K562 (cell line): ENCODE measurements at regions not wholly inside any gene's neighbourhood (a gene's known extent, or its start where the extent isn't known, plus 50 kb on each side); places are given as distances from the start of the nearest gene placed in this dataset.
"Not testable (repeated sequence)": the region's sequence is repeated elsewhere in the genome, so short reads cannot be mapped to it uniquely, and the experiment has no call there.

Experiments
- ATAC-seq: fragments of 200-7000 bp; cut with Tn5 transposase; 3 replicates; pipeline ENCODE4 v1.9.1; 2020; ENCODE audit warnings: moderate library complexity
- BruUV-seq: library from RNA; stranded (reverse); fragments of 400-500 nt; replicated peaks from 2 replicates; lab custom pipeline; 2021; lab: Mats Ljungman, UMichigan
- CTCF ChIA-PET: fragments of 300-600 bp; formaldehyde crosslinking; extraction: SDS; loops from one replicate; lab custom pipeline; 2021; ENCODE audit warnings: low intra/inter-chr PET ratio; lab: Yijun Ruan, JAX
- POLR2A ChIA-PET: fragments of 300-600, 350-650 bp; sonication (Branson Sonifier 250); formaldehyde crosslinking; extraction: SDS; loops from one replicate; lab custom pipeline; 2021; ENCODE audit warnings: antibody characterized with exemption, inconsistent platforms; lab: Yijun Ruan, JAX
- DNase-seq, 4 experiments: peaks; one replicate each; pipeline versions ENCODE4 v3.0.0 to v3.0.0-alpha.2; 2011 to 2018; ENCODE audit warnings: low spot score in 3 of 4, mixed read lengths in 3 of 4; ENCODE audit errors: extremely low read depth in 1 of 4
- FAIRE-seq: peaks from 2 replicates; lab custom pipeline; 2011; peaks lifted over from hg19 to GRCh38; lab: Jason Lieb, UNC
- H2AFZ ChIP-seq: 2 replicates; pipeline ENCODE4 v1.6.0; 2011; ENCODE audit warnings: low read depth, low read length, control low read depth, inconsistent platforms
- H3K27ac ChIP-seq: fragments of 200-600 bp; 3 replicates; pipeline ENCODE4 v1.8.0; 2011; ENCODE audit warnings: low read depth, mild to moderate bottlenecking, control low read depth, inconsistent platforms, low read length, moderate library complexity, mixed read lengths; ENCODE audit errors: extremely low read depth
- H3K27me3 ChIP-seq, 2 experiments: fragments of 300-600 bp in 1 of 2; 2 replicates in 1 of 2; 3 replicates in 1 of 2; pipeline versions ENCODE4 v1.6.0 to v1.8.0; 2011; ENCODE audit warnings: inconsistent platforms in 2 of 2, low read length in 2 of 2, mild to moderate bottlenecking in 1 of 2, mixed read lengths in 1 of 2, moderate library complexity in 1 of 2; ENCODE audit not compliant: control insufficient read depth in 2 of 2, insufficient read depth in 2 of 2
- H3K36me3 ChIP-seq: fragments of 300-600 bp; 3 replicates; pipeline ENCODE4 v1.8.0; 2011; ENCODE audit warnings: mild to moderate bottlenecking, low read length, inconsistent platforms; ENCODE audit not compliant: control insufficient read depth, insufficient read depth
- H3K4me1 ChIP-seq, 2 experiments: fragments of 200-600 bp in 1 of 2; replicated peaks in 1 of 2; 2 replicates in 1 of 2; 3 replicates in 1 of 2; pipeline versions ENCODE4 v1.5.1 to v1.8.0; 2011; ENCODE audit warnings: inconsistent platforms in 2 of 2, low read length in 2 of 2, mild to moderate bottlenecking in 1 of 2, mixed read lengths in 1 of 2, moderate library complexity in 1 of 2; ENCODE audit not compliant: control insufficient read depth in 2 of 2, insufficient read depth in 2 of 2
- H3K4me2 ChIP-seq: 2 replicates; pipeline ENCODE4 v1.6.1; 2011; ENCODE audit warnings: low read length, control low read depth, inconsistent platforms, mixed read lengths; ENCODE audit not compliant: insufficient read depth
- H3K4me3 ChIP-seq: fragments of 200-600 bp; sonication (generic), shearing (Covaris generic); 2 replicates; pipeline ENCODE4 v1.5.1; 2016; ENCODE audit warnings: control low read depth, inconsistent platforms
- H3K79me2 ChIP-seq: fragments of 200-600 bp; 3 replicates; pipeline ENCODE4 v1.8.0; 2011; ENCODE audit warnings: low read length, inconsistent platforms; ENCODE audit not compliant: control insufficient read depth, insufficient read depth
- H3K9ac ChIP-seq, 2 experiments: 2 replicates each; pipeline versions ENCODE4 v1.6.0 to v1.6.1; 2011; ENCODE audit warnings: low read depth in 2 of 2, low read length in 2 of 2, control low read depth in 1 of 2, inconsistent platforms in 1 of 2, mild to moderate bottlenecking in 1 of 2, mixed read lengths in 1 of 2; ENCODE audit not compliant: insufficient read depth in 1 of 2
- H3K9me1 ChIP-seq: one replicate; pipeline ENCODE4 v1.6.0; 2011; ENCODE audit warnings: inconsistent platforms, mild to moderate bottlenecking, low read length, moderate library complexity; ENCODE audit not compliant: control insufficient read depth, insufficient read depth
- H3K9me3 ChIP-seq: replicated peaks from 2 replicates; pipeline ENCODE4 v1.5.1; 2011; ENCODE audit warnings: low read depth, low read length, inconsistent platforms; ENCODE audit not compliant: control insufficient read depth, insufficient read depth
- H4K20me1 ChIP-seq: replicated peaks from 2 replicates; pipeline ENCODE4 v1.6.1; 2011; ENCODE audit warnings: low read length, inconsistent platforms, mixed read lengths; ENCODE audit not compliant: control insufficient read depth, insufficient read depth
- CBX5 ChIP-seq: IDR thresholded peaks from 2 replicates; pipeline ENCODE4 v1.6.1; 2014; ENCODE audit warnings: low read depth, borderline replicate concordance
- CXXC5 ChIP-seq: fragments of 250-450 bp; sonication (Bioruptor Pico); IDR thresholded peaks from 2 replicates; pipeline ENCODE4 v1.8.0; 2022; ENCODE audit warnings: inconsistent platforms, mild to moderate bottlenecking, moderate library complexity
- ELF4 ChIP-seq: fragments of 450-650 bp; formaldehyde crosslinking; IDR thresholded peaks from 2 replicates; pipeline ENCODE4 v1.4.0; 2022; ENCODE audit warnings: missing genetic modification characterization
- HNRNPH1 ChIP-seq: fragments of 200-400 bp; formaldehyde crosslinking; optimal IDR thresholded peaks from 2 replicates; pipeline ENCODE3; 2017; ENCODE audit warnings: low read depth, mild to moderate bottlenecking, low read length, moderate library complexity
- PPARD ChIP-seq: fragments of 250-450 bp; sonication (Bioruptor Pico); IDR thresholded peaks from 2 replicates; pipeline ENCODE4 v1.8.0; 2022; ENCODE audit warnings: inconsistent platforms, mild to moderate bottlenecking, moderate library complexity
- SOX6 ChIP-seq: fragments of 450-650 bp; IDR thresholded peaks from 2 replicates; pipeline ENCODE4 v1.6.1; 2014; ENCODE audit warnings: mild to moderate bottlenecking
- SREBF2 ChIP-seq: sonication (generic); formaldehyde crosslinking; IDR thresholded peaks from 2 replicates; pipeline ENCODE4 v1.4.0; 2020; ENCODE audit warnings: mild to moderate bottlenecking, missing genetic modification reagents
- TEAD1 ChIP-seq, 2 experiments: fragments of 450-650 bp in 1 of 2; sonication (generic) in 1 of 2; formaldehyde crosslinking; IDR thresholded peaks; 2 replicates each; pipeline versions ENCODE4 v1.4.0 to v1.8.0; 2020 to 2022; ENCODE audit warnings: mild to moderate bottlenecking in 2 of 2, missing genetic modification reagents in 1 of 2
- TRIM24 ChIP-seq, 2 experiments: fragments of 450-650 bp; IDR thresholded peaks; 2 replicates each; pipeline ENCODE4 v1.6.1; 2016
- WGBS: fragments of 100-300 bp; shearing (Covaris generic); methylation state at CpG from one replicate; pipeline ENCODE4 v1.1.6; 2016; ENCODE audit warnings: low coverage, mixed read lengths; ENCODE audit not compliant: insufficient coverage; ENCODE audit errors: missing lambda C conversion rate; 5-methylcytosine and 5-hydroxymethylcytosine counted together
- in situ Hi-C: fragments of 300-500 bp; cut with MboI; formaldehyde crosslinking; loops from 4 replicates; pipeline ENCODE4 v1.15.0; 2018; ENCODE audit warnings: inconsistent platforms, mixed read lengths
- intact Hi-C: fragments of 100-400 bp; cut with micrococcal nuclease; formaldehyde crosslinking; loops from 2 replicates; pipeline ENCODE4 v1.14.2; 2022
- TF ChIP-seq, protein P1 (sequence below): sonication (generic); formaldehyde crosslinking; IDR thresholded peaks from 2 replicates; pipeline ENCODE4 v1.8.0; 2022; ENCODE audit warnings: missing genetic modification reagents, mild to moderate bottlenecking, borderline replicate concordance
- TF ChIP-seq, protein P2 (sequence below): fragments of 450-650 bp; formaldehyde crosslinking; IDR thresholded peaks from 2 replicates; pipeline ENCODE4 v1.4.0; 2022; ENCODE audit warnings: missing genetic modification characterization

DNA sequence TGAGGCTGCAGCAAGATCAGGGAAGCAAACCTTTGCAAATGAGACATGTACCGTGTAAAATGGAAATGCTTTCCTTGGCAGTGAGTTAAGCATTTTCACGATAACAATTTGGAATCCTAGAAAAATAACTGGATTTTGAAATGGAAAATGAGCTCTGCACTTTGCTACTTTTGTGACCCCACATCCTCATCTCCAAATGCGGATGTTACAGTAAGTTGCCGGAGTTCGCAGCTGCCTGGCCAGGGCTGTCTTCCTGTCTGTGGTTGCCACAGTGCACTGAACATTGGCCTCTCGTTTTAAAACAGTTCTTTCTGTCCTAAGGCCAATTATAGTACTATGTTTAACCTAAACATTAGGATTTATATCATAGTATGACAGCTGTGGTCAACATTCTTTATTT lies 136.2 kb upstream of the FZD8 start:
- WGBS: 2% methylated on average over 6 of the region's 6 CpGs
- no TSS peak for BruUV-seq
- ChIA-PET CTCF (no interaction called here), POLR2A (no interaction called here)
- H3K9me3 ChIP-seq: no peaks in the 10 kb centered on the region
- H3K36me3 ChIP-seq: no peaks in the 10 kb centered on the region
- no peaks in the 10 kb centered on the region for H4K20me1 ChIP-seq
- no peak overlapping the region for H3K4me3 ChIP-seq
- no peak for FAIRE-seq
- no peak for DNase-seq
- no peaks in the 10 kb centered on the region for H3K79me2 ChIP-seq
- no peaks in the 10 kb centered on the region for H3K4me1 ChIP-seq
- no peak overlapping the region for H3K27ac ChIP-seq
- H2AFZ ChIP-seq: no peak overlapping the region
- in situ Hi-C loops: loop anchor here (25.0 kb wide), 1 partner anchor 541 kb away; no protein-coding TSS in a partner anchor
- no peak overlapping the region for H3K4me2 ChIP-seq
- no peak overlapping the region for H3K9ac ChIP-seq
- H3K9me1 ChIP-seq: no peaks in the 10 kb centered on the region
- no peaks in the 10 kb centered on the region for H3K27me3 ChIP-seq
- no peak for ATAC-seq
- intact Hi-C loops: no loop called here
- TF ChIP-seq ELF4 (CRISPR knock-in tag) (no peak), CBX5 (no peak), SREBF2 (CRISPR knock-in tag) (no peak), SOX6 (no peak), TRIM24 (IDR thresholded peaks at IDR 0.05) (no peak), TEAD1 (CRISPR knock-in tag; IDR thresholded peaks at IDR 0.05) (no peak), HNRNPH1 (no peak), CXXC5 (CRISPR knock-in tag) (no peak), PPARD (CRISPR knock-in tag) (no peak)
- TF ChIP-seq, protein P1, sequence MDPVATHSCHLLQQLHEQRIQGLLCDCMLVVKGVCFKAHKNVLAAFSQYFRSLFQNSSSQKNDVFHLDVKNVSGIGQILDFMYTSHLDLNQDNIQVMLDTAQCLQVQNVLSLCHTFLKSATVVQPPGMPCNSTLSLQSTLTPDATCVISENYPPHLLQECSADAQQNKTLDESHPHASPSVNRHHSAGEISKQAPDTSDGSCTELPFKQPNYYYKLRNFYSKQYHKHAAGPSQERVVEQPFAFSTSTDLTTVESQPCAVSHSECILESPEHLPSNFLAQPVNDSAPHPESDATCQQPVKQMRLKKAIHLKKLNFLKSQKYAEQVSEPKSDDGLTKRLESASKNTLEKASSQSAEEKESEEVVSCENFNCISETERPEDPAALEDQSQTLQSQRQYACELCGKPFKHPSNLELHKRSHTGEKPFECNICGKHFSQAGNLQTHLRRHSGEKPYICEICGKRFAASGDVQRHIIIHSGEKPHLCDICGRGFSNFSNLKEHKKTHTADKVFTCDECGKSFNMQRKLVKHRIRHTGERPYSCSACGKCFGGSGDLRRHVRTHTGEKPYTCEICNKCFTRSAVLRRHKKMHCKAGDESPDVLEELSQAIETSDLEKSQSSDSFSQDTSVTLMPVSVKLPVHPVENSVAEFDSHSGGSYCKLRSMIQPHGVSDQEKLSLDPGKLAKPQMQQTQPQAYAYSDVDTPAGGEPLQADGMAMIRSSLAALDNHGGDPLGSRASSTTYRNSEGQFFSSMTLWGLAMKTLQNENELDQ: no peak
- TF ChIP-seq, protein P2, sequence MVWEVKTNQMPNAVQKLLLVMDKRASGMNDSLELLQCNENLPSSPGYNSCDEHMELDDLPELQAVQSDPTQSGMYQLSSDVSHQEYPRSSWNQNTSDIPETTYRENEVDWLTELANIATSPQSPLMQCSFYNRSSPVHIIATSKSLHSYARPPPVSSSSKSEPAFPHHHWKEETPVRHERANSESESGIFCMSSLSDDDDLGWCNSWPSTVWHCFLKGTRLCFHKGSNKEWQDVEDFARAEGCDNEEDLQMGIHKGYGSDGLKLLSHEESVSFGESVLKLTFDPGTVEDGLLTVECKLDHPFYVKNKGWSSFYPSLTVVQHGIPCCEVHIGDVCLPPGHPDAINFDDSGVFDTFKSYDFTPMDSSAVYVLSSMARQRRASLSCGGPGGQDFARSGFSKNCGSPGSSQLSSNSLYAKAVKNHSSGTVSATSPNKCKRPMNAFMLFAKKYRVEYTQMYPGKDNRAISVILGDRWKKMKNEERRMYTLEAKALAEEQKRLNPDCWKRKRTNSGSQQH (CRISPR knock-in tag): no peak

DNA sequence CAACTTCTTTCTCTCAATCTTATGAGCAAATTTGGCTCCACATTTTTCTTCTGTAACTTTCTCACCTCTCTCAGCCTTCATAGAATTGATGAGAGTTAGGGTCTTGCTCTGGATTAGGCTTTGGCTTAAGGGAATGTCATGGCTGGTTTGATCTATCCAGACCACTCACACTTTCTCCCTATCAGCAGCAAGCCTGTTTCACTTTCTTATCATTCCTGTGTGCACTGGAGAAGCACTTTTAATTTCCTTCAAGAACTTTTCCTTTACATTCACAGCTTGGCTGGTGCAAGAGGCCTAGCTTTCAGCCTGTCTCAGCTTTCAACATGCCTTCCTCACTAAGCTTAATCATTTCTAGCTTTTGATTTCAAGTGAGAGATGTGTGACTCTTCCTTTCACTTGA lies 134.5 kb upstream of the FZD8 start:
- POLR2A ChIA-PET: not testable (repeated sequence)

More for the DNA sequence above, 134.5 kb upstream of the FZD8 start:
- BruUV-seq, FAIRE-seq, H3K36me3 ChIP-seq, H3K9ac ChIP-seq, ATAC-seq, H3K4me1 ChIP-seq, H4K20me1 ChIP-seq, intact Hi-C loops, H3K9me3 ChIP-seq, H2AFZ ChIP-seq, H3K9me1 ChIP-seq, H3K27ac ChIP-seq, H3K4me2 ChIP-seq, H3K79me2 ChIP-seq, CTCF ChIA-PET, H3K4me3 ChIP-seq, H3K27me3 ChIP-seq, DNase-seq: not testable (repeated sequence)
- in situ Hi-C loops: loop anchor here (25.0 kb wide), 1 partner anchor 539 kb away; no protein-coding TSS in a partner anchor
